GM12872 (cell line): ENCODE measurements at regions not wholly inside any gene's neighbourhood (a gene's known extent, or its start where the extent isn't known, plus 50 kb on each side); places are given as distances from the start of the nearest gene placed in this dataset.

Experiments used
- TF ChIP-seq, protein P1 (sequence below): IDR thresholded peaks from 3 replicates; pipeline ENCODE4 v1.5.1; 2011; ENCODE audit warnings: low read depth, mild to moderate bottlenecking, low read length, moderate library complexity; ENCODE audit not compliant: insufficient read depth

DNA sequence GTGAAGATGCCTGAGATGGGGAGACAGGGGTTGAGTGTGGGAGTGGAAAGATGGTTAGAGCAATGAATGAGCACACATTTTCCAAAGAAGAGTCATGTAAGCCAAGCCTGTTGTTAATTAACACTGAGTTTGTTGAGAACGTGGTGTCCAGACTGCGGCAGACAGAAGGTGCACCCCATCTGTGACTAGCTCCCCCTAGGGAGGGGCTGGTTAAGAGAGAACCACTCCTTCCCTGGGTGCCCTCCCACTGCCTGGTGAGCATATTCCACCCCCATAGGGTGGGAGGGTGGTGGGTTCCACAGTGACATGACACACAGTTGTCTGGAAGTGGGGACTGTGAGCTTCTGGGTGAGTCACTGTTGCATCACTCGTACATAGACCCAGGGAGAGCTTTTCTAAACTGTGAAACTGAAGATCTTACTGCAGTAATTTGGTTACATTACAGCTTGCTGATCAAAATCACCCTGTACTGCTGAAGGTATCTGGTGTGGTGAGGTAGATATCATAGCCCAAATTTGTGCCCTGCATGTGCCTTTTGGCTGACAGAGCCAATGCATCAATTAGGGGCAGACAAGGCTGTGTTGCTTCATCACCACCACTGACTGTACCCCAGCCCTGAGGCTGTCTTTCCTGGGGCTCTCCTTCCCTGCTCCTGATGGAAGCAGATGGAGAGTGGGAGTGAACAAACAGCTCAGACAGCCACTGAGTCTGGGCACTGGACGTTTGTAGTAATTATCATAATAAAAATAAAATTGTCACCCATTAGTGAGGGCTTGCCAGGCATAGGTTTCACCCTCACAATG, 150.9 kb downstream of the EMP1 start:
- TF ChIP-seq, protein P1, sequence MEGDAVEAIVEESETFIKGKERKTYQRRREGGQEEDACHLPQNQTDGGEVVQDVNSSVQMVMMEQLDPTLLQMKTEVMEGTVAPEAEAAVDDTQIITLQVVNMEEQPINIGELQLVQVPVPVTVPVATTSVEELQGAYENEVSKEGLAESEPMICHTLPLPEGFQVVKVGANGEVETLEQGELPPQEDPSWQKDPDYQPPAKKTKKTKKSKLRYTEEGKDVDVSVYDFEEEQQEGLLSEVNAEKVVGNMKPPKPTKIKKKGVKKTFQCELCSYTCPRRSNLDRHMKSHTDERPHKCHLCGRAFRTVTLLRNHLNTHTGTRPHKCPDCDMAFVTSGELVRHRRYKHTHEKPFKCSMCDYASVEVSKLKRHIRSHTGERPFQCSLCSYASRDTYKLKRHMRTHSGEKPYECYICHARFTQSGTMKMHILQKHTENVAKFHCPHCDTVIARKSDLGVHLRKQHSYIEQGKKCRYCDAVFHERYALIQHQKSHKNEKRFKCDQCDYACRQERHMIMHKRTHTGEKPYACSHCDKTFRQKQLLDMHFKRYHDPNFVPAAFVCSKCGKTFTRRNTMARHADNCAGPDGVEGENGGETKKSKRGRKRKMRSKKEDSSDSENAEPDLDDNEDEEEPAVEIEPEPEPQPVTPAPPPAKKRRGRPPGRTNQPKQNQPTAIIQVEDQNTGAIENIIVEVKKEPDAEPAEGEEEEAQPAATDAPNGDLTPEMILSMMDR: no peak

- TF ChIP-seq, protein P1: no peak
These were observed 149.2 kb downstream of the EMP1 start for GRCh38 chr12:13345722-13346121.

DNA sequence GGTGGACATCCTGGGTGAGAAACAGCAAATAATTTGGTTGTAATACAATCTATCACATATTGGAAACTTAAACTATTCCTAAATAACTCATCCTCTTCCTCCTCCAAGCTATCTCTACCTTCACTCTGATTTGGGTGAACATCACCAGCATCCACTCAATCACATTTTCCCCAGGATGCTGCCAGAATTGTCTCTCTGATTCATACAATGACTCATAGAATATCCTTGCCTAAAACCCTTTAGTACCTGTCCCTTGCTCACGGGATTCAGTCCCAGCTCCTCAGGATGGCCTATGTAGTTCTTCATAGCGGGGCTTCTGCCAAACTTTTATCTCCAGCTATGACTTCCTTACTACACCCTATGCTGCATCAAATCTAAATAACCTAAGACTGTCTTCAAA, 146.8 kb downstream of the EMP1 start:
- TF ChIP-seq, protein P1: no peak

DNA sequence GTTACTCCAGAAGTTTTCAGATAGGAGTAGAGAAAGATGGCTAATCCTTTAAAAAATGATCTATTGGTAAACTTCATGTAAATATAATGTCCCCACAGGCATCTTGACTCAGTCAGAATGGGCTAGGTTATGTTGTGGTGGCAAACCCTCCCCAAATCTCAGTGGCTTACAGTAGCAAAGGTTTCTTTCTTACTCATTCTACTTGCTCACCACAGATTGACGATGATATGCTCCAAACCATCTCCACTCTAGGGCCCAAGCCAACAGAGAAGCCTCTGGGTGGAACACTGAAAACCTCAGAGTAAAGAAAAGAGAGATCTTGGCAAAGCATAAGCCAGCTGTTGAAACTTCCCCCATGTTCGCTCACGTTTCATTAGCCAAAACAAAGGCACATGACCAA, 146.4 kb downstream of the EMP1 start:
- TF ChIP-seq, protein P1: no peak

DNA sequence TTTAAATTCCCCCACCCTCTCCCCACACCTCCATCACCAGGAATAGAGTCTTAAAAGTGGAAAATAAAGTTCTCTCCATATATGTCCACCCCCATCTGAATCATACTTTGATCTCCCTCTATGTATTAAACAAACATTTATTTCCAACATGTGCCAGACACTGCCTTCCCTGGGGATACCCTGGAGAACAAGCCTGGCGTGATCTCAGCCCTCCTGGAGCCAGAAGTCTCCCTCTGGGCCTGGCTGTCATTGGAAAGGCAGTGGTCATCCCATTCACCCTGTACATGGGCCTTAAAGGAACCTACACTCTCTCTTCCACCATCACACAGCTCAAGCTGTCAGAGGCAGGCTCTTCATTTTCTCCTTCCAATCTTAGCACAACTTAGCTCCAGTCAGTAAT, 143.6 kb downstream of the EMP1 start:
- TF ChIP-seq, protein P1: no peak

- TF ChIP-seq, protein P1: no peak
These were observed 143.0 kb downstream of the EMP1 start for GRCh38 chr12:13339538-13339937.

DNA sequence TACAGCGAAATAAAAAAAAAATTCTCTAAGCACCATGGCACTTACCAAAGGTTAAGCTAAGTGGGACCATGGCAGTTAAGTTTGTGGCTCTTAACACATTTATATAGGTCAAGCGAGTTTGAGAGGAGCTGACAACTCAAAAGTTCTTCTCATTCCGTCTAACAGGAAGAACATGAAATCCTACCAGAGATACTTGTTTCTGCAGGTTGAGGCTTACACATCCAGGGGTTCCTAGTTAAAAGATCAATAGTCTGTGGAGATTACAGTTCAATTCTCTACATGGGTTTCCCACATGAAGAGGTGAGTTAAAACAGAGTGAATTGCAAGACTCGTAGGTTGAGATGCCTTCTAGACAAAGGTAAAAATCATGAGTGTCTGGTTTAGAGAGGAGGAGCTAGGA, 142.6 kb downstream of the EMP1 start:
- TF ChIP-seq, protein P1: no peak

GRCh38 chr12:13337791-13338190, 141.3 kb downstream of the EMP1 start:
- TF ChIP-seq, protein P1: no peak
